DOHH2 (cell line): ENCODE measurements at regions not wholly inside any gene's neighbourhood (a gene's known extent, or its start where the extent isn't known, plus 50 kb on each side); places are given as distances from the start of the nearest gene placed in this dataset.

Experiments used
- EZH2phosphoT487 ChIP-seq: fragments of 200-600 bp; sonication (generic); IDR thresholded peaks from 2 replicates; pipeline ENCODE4 v1.6.1; 2017; ENCODE audit warnings: borderline replicate concordance, mild to moderate bottlenecking, antibody characterized with exemption, low read length, moderate library complexity, mixed read lengths
- TF ChIP-seq, protein P1 (sequence below): fragments of 200-600 bp; sonication (generic); IDR thresholded peaks from one replicate; pipeline ENCODE4 v1.5.1; 2014; ENCODE audit warnings: antibody characterized with exemption, mild to moderate bottlenecking, low read depth, low read length; ENCODE audit not compliant: poor library complexity, severe bottlenecking

DNA sequence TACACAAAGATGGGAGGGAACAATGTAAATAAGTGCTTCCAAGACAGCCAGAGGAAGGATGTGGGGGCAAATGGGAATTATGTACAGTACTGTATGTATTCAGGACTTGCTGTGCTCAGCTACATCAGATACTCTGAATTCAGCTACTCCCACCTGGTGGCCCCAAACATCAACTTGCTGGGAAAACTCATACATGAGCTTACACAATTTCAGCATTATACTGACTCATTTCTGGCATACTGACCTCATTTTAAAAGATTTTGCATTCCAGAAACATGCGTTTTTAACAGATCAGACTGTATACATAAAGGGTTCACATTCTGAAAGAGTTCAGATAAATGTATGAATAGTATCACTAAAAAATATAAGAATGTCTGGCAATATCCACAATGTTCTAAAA is 59.7 kb downstream of the GPX5 start:
- TF ChIP-seq, protein P1, sequence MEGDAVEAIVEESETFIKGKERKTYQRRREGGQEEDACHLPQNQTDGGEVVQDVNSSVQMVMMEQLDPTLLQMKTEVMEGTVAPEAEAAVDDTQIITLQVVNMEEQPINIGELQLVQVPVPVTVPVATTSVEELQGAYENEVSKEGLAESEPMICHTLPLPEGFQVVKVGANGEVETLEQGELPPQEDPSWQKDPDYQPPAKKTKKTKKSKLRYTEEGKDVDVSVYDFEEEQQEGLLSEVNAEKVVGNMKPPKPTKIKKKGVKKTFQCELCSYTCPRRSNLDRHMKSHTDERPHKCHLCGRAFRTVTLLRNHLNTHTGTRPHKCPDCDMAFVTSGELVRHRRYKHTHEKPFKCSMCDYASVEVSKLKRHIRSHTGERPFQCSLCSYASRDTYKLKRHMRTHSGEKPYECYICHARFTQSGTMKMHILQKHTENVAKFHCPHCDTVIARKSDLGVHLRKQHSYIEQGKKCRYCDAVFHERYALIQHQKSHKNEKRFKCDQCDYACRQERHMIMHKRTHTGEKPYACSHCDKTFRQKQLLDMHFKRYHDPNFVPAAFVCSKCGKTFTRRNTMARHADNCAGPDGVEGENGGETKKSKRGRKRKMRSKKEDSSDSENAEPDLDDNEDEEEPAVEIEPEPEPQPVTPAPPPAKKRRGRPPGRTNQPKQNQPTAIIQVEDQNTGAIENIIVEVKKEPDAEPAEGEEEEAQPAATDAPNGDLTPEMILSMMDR = no peak
- no peak for TF ChIP-seq EZH2phosphoT487
